ENCODE measurements at regions not wholly inside any gene's neighbourhood (a gene's known extent, or its start where the extent isn't known, plus 50 kb on each side); places are given as distances from the start of the nearest gene placed in this dataset.

DNA sequence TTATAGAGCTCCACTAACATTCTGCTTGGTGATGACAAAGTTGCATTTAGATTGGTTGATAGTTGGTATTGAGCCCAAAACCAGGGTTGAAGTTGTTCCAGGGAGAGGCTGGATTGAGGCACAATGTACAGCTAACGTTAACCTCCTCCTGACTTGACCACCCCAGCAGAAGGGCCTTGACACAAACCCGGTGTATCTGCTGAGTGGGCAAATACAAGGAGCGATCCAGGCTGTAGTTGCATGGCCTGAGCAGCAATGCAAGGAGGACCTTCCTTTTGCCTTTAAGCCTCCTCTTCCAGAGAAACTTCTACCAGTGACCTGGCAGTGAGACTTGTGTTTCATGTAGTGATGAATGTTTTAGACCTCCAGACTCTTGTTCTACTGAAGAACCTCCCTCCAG is 66.2 kb upstream of the GAS1 start:
- TF ChIP-seq EZH2phosphoT487 (IDR thresholded peaks at IDR 0.05; ENCODE audit: insufficient read depth, low read depth): no peak
- Histone ChIP-seq H3F3A (ENCODE audit: insufficient read depth) (no peaks in the 10 kb centered on the region), H4K20me1 (ENCODE audit: insufficient read depth) (no peaks in the 10 kb centered on the region), H2AFZ (no peak overlapping the region), H3K4me3 (no peak overlapping the region), H3K9ac (no peak overlapping the region), H3K9me3 (ENCODE audit: low read depth) (no peaks in the 10 kb centered on the region), H3K36me3 (ENCODE audit: low read depth) (no peaks in the 10 kb centered on the region), H3K27ac (no peak overlapping the region), H3K4me1 (ENCODE audit: insufficient read depth) (peaks cover 10% of the 10 kb centered on the region), H3K27me3 (replicated peaks; ENCODE audit: insufficient read depth) (no peaks in the 10 kb centered on the region), H3K79me2 (ENCODE audit: insufficient read depth) (no peaks in the 10 kb centered on the region), H3K4me2 (ENCODE audit: unreplicated experiment) (no peak overlapping the region), H3K9me2 (ENCODE audit: insufficient read depth) (no peaks in the 10 kb centered on the region)
- DNase-seq: no peak
- 88 to 89% methylated on average over 3 of the region's 3 CpGs for WGBS, 2 experiments (ENCODE audit: low coverage in 1 of 2, low lambda C conversion rate in 2 of 2, missing lambda C conversion rate in 2 of 2)
- in situ Hi-C loops (cut with MboI): no loop called here

DNA sequence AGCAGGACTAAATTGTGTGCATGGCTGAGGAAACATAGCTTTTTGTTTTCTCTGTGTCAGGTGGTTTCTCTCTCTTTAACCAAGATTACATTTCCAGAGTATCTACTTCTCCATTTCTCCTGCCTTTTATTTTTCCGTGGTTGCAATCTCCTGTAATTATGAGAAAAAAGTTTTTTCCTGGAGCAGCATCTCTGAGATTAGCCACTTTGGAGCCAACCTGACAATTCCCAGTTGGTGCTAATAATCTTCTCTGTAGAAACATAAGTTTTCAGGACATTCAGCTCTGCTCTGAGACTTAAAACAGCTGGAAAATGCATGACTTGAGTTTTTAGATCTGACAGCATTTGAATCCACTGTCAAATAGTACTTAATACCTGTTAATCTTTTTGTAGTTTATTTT is 67.1 kb upstream of the GAS1 start:
- in situ Hi-C loops (cut with MboI): no loop called here
- DNase-seq: no peak
- Histone ChIP-seq H3K9ac (no peak overlapping the region), H3F3A (ENCODE audit: insufficient read depth) (no peaks in the 10 kb centered on the region), H4K20me1 (ENCODE audit: insufficient read depth) (no peaks in the 10 kb centered on the region), H3K27me3 (replicated peaks; ENCODE audit: insufficient read depth) (no peaks in the 10 kb centered on the region), H3K4me1 (ENCODE audit: insufficient read depth) (peaks cover 9% of the 10 kb centered on the region), H3K9me2 (ENCODE audit: insufficient read depth) (0 out of 2 replicates have a peak, but pooled peaks cover under 1% of the 10 kb centered on the region), H3K4me2 (ENCODE audit: unreplicated experiment) (no peak overlapping the region), H3K36me3 (ENCODE audit: low read depth) (no peaks in the 10 kb centered on the region), H3K9me3 (ENCODE audit: low read depth) (no peaks in the 10 kb centered on the region), H3K27ac (no peak overlapping the region), H3K79me2 (ENCODE audit: insufficient read depth) (no peaks in the 10 kb centered on the region), H3K4me3 (no peak overlapping the region), H2AFZ (no peak overlapping the region)
- TF ChIP-seq EZH2 (IDR thresholded peaks at IDR 0.05; ENCODE audit: insufficient read depth, poor library complexity, severe bottlenecking): no peak
- no peak for TF ChIP-seq EZH2phosphoT487 (IDR thresholded peaks at IDR 0.05; ENCODE audit: insufficient read depth, low read depth)
- 0 to 9% methylated on average over 1 of the region's 1 CpG for WGBS, 2 experiments (ENCODE audit: low coverage in 1 of 2, low lambda C conversion rate in 2 of 2, missing lambda C conversion rate in 2 of 2)

DNA sequence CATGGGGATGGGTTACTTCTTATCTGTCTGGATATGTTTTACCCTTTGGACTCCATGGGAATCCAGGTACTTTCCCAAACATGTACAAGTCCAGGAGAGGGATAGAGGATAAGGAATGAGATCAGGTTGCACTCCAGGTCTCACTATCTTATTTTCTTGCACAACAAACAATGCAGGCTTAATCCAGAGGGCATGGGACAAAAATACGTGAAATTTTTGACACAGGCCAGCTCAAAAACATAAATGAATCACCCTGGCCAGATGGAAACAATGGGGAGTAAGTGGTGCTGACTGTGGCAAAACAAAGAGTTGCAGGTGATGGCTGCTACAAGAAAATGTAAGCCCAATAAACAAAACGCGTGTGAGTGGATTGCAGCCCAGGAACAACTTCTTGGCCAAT is 69.4 kb upstream of the GAS1 start:
- H3K9me2 ChIP-seq (ENCODE audit: insufficient read depth): 0 out of 2 replicates have a peak, but pooled peaks cover 3% of the 10 kb centered on the region
- H3K9me3 ChIP-seq (ENCODE audit: low read depth): no peaks in the 10 kb centered on the region
- H3K4me3 ChIP-seq: no peak overlapping the region
- H3K4me1 ChIP-seq (ENCODE audit: insufficient read depth): peaks cover 9% of the 10 kb centered on the region
- DNase-seq: no peak
- H3K36me3 ChIP-seq (ENCODE audit: low read depth): no peaks in the 10 kb centered on the region
- H3K27me3 ChIP-seq (replicated peaks; ENCODE audit: insufficient read depth): no peaks in the 10 kb centered on the region
- H3F3A ChIP-seq (ENCODE audit: insufficient read depth): no peaks in the 10 kb centered on the region
- in situ Hi-C loops (cut with MboI): no loop called here
- 84 to 90% methylated on average over 3 of the region's 3 CpGs for WGBS, 2 experiments (ENCODE audit: low coverage in 1 of 2, low lambda C conversion rate in 2 of 2, missing lambda C conversion rate in 2 of 2)
- no peaks in the 10 kb centered on the region for H4K20me1 ChIP-seq (ENCODE audit: insufficient read depth)
- H3K9ac ChIP-seq: no peak overlapping the region
- no peak overlapping the region for H2AFZ ChIP-seq
- TF ChIP-seq EZH2 (IDR thresholded peaks at IDR 0.05; ENCODE audit: insufficient read depth, poor library complexity, severe bottlenecking) (no peak), EZH2phosphoT487 (IDR thresholded peaks at IDR 0.05; ENCODE audit: insufficient read depth, low read depth) (no peak)
- no peak overlapping the region for H3K4me2 ChIP-seq (ENCODE audit: unreplicated experiment)
- no peak overlapping the region for H3K27ac ChIP-seq
- H3K79me2 ChIP-seq (ENCODE audit: insufficient read depth): no peaks in the 10 kb centered on the region

DNA sequence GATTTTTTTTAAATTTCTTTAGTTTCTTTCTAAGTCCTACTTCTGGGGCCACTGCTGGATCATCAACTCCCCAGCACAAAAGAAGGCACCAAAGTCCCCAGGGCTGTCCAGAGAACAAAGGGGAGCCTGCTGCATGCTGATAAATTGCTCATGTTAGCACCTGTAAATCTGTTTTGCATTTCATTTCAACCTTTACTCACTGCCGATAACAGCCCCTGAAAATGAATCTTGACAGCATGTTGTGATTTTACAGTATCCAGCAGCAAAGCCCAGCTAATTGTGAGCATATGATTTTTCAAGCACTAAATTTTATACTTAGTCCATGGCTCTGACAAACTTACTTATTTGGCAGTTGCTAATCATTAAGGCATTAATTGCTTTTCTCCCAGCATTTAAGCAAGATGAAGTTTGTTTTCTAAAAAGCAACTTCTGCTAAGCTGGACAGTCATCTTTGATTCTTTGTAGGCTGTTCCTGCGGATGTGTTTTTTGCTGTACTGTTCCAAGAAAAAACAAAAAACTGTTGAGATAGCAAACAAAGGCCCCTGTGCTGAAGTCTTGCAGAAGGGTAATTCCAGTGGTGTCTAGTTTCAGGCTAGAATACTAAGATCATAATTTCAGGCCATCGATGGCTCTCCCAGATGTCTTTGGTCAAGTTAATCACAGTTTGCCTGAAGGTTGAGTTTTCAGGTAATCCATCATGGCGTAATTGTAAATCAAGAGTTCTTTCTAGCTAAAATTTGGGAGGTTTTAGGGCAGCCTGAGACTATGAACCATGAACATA is 73.1 kb upstream of the GAS1 start:
- Histone ChIP-seq H4K20me1 (ENCODE audit: insufficient read depth) (no peaks in the 10 kb centered on the region), H3K79me2 (ENCODE audit: insufficient read depth) (no peaks in the 10 kb centered on the region), H3K4me1 (ENCODE audit: insufficient read depth) (no peaks in the 10 kb centered on the region), H3K36me3 (ENCODE audit: low read depth) (no peaks in the 10 kb centered on the region), H3K9me3 (ENCODE audit: low read depth) (no peaks in the 10 kb centered on the region), H3K9ac (no peak overlapping the region), H3K4me2 (ENCODE audit: unreplicated experiment) (no peak overlapping the region), H3F3A (ENCODE audit: insufficient read depth) (no peaks in the 10 kb centered on the region), H3K9me2 (ENCODE audit: insufficient read depth) (0 out of 2 replicates have a peak, but pooled peaks cover 3% of the 10 kb centered on the region), H3K4me3 (no peak overlapping the region), H3K27ac (no peak overlapping the region), H3K27me3 (replicated peaks; ENCODE audit: insufficient read depth) (no peaks in the 10 kb centered on the region), H2AFZ (no peak overlapping the region)
- WGBS, 2 experiments (ENCODE audit: low coverage in 1 of 2, low lambda C conversion rate in 2 of 2, missing lambda C conversion rate in 2 of 2): 56 to 59% methylated on average over 4 of the region's 4 CpGs
- in situ Hi-C loops (cut with MboI): no loop called here
- DNase-seq: no peak
- TF ChIP-seq EZH2 (IDR thresholded peaks at IDR 0.05; ENCODE audit: insufficient read depth, poor library complexity, severe bottlenecking): no peak
- TF ChIP-seq EZH2phosphoT487 (IDR thresholded peaks at IDR 0.05; ENCODE audit: insufficient read depth, low read depth): no peak
